ENCODE measurements at regions not wholly inside any gene's neighbourhood (a gene's known extent, or its start where the extent isn't known, plus 50 kb on each side); places are given as distances from the start of the nearest gene placed in this dataset.

GRCh38 chr11:92852229-92852628, 117.2 kb upstream of the MTNR1B start (continued):
- TF ChIP-seq KDM4A (IDR thresholded peaks at IDR 0.05; ENCODE audit: low read depth, low read length, severe bottlenecking) (no peak), PHF8 (conservative IDR thresholded peaks at IDR 0.05; ENCODE audit: low read depth, low read length) (no peak)
